GM12875 (cell line): ENCODE measurements at regions not wholly inside any gene's neighbourhood (a gene's known extent, or its start where the extent isn't known, plus 50 kb on each side); places are given as distances from the start of the nearest gene placed in this dataset.

Source experiments
- H3K4me3 ChIP-seq: one replicate; pipeline ENCODE4 v1.5.1; 2011; ENCODE audit warnings: low read depth, low read length, control low read depth
- TF ChIP-seq, protein P1 (sequence below): IDR thresholded peaks from 2 replicates; pipeline ENCODE4 v1.5.1; 2011; ENCODE audit warnings: low read depth, mild to moderate bottlenecking, control low read depth, inconsistent platforms, low read length, moderate library complexity, borderline replicate concordance; ENCODE audit not compliant: insufficient read depth

DNA sequence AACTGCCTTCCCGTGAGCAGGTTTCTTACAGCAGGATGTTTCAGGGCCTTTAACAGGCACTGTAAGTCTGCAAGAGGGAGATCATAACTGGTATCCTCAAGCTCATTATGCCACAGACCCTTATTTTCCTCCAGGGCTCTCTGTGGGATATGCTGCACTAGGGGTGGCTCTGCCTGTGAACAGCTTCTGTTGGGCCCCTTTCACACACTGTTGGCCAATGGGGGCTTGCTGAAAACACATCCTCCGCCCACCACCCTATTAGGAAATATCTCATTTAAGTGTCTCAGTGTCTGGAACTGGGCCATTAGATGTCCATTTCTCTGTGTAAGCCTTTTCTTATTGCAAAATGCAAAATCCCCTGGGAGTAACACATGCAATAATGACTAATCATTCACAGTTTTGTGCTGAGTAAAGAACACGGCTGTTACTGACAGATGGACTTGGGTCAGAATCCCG, 414.3 kb upstream of the HS6ST1 start:
- TF ChIP-seq, protein P1, sequence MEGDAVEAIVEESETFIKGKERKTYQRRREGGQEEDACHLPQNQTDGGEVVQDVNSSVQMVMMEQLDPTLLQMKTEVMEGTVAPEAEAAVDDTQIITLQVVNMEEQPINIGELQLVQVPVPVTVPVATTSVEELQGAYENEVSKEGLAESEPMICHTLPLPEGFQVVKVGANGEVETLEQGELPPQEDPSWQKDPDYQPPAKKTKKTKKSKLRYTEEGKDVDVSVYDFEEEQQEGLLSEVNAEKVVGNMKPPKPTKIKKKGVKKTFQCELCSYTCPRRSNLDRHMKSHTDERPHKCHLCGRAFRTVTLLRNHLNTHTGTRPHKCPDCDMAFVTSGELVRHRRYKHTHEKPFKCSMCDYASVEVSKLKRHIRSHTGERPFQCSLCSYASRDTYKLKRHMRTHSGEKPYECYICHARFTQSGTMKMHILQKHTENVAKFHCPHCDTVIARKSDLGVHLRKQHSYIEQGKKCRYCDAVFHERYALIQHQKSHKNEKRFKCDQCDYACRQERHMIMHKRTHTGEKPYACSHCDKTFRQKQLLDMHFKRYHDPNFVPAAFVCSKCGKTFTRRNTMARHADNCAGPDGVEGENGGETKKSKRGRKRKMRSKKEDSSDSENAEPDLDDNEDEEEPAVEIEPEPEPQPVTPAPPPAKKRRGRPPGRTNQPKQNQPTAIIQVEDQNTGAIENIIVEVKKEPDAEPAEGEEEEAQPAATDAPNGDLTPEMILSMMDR, result no peak
- no peak overlapping the region for H3K4me3 ChIP-seq

- H3K4me3 ChIP-seq, result no peak overlapping the region
- TF ChIP-seq, protein P1, result no peak
Measured at GRCh38 chr2:128733450-128733849, 414.8 kb upstream of the HS6ST1 start.

DNA sequence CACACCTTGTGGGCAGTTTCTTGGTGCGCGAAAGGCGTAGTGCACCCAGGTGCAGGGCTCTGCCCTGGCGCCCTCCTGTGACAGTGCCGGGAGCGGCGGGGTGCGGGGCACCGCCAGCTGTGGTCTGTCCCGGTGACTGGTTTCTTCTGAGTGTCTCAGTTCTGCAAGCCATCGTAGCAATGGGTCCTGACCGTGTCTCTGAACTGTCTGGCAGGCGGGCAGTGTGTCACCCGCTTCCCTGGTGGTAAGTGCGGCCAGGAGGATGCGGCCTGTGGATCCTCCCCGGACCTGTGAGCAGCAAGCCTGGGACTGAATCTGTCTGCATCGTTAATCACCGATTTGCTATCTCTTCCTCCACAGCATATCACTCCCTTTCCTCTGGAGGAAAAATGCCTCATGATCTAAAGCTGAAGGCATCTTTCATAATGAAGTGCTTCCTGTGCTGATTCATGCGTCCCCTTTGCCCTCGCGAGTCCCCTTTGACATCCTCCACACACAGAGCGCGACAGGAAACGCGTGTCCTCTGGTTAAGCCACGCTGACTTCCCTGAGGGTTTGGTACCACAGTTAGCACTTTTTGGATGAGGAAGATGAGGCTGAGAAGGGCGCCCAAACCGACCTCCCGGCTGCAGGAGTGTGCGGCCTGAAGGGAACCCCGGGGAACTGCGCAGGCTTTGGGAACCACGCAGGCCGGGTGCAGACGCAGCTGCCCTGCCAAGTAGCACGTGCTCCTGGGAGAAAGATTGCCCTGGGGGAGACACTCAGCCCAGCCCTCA, 416.0 kb upstream of the HS6ST1 start:
- no peak overlapping the region for H3K4me3 ChIP-seq
- TF ChIP-seq, protein P1, result no peak

DNA sequence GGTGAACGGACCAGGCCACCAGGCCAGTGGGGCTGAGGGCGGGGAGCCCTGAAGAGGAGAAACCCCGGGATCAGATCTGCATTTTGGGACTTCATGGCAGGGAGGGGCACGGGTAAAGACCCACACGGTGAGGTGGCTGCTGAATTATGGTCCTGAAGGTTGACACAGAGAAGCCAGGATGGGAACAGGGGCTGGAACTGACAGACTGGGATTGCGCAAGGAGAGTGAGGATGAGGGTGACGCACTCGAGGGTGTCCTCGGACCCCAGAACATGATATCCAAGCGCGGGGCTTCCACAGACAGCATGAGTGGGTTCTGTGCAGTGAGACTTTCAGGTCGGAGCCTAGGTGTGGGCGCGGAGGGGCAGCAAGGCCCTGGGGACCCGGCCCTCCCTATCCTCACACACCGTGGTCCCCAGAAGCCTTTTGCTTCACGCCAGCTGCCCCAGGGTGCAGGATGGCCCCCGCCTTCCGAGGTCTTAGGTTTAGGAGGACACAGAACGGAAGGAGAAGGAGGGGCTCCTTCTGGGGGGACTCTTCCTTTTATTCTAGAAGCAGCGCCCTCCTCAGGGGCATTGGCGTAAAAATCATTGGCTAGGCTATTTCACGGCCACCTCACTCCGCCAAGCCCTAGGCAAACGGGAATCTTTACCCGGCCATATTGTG, 416.8 kb upstream of the HS6ST1 start:
- H3K4me3 ChIP-seq, result no peak overlapping the region
- TF ChIP-seq, protein P1, result no peak

- H3K4me3 ChIP-seq, result no peak overlapping the region
- TF ChIP-seq, protein P1, result no peak
Measured at GRCh38 chr2:128736046-128736688, 417.5 kb upstream of the HS6ST1 start.

DNA sequence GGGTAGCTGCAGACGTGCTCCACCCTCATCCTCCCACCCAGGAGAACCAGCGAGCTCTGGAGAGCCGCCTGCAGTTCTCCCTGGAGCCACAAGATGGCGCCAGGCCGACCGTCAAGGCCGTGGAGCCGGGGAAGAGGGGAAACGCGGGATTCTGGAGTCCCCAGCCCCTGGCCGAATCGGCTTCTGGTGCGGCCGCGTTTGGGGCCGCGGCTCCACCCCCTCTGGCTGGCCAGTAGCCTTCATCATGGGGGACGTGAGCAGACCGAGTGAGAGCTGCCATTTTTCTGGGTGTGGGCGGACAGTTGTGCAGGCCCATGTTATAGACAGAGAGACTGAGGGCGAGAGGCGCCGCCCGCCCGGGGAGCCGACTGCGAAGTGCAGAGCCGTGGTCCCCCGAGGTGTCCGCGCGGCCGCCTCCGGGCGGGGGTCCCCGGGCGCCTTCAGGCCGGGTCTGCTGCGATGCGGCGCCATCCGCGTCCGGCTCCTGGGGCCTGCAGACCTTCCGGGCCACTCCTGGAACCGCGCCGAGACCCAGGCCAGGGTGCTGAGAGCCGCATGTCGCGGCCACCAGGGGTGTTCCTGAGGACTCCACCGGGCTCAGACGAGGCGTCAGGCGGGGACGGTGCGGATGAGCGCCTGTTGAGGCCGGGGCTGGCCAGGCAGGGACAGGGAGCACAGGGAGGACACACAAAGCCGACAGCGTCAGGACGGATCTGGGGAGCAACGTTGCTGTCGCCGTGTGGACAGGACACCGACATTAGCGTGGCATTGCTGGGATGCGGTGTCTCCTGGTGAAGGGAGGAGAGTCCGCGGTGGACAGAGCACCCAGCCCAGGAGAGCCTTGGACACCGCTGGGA, 418.2 kb upstream of the HS6ST1 start:
- TF ChIP-seq, protein P1, result peak; percentile 100

More for the DNA sequence above, 418.2 kb upstream of the HS6ST1 start:
- no peak overlapping the region for H3K4me3 ChIP-seq
